HCT116 (cell line): ENCODE measurements at regions not wholly inside any gene's neighbourhood (a gene's known extent, or its start where the extent isn't known, plus 50 kb on each side); places are given as distances from the start of the nearest gene placed in this dataset.

Experiments
- CTCF ChIP-seq, 3 experiments: fragments of 200-600 bp in 1 of 3; sonication (generic) in 1 of 3; IDR thresholded peaks in 2 of 3; conservative IDR thresholded peaks in 1 of 3; 2 replicates each; pipeline ENCODE4 v1.5.1; 2012 to 2017; ENCODE audit warnings: low read depth in 2 of 3, low read length in 2 of 3, antibody characterized with exemption in 1 of 3, borderline replicate concordance in 1 of 3, control low read depth in 1 of 3, mild to moderate bottlenecking in 1 of 3, mixed read lengths in 1 of 3, mixed run types in 1 of 3, moderate library complexity in 1 of 3; ENCODE audit not compliant: insufficient read depth in 1 of 3
- EGR1 ChIP-seq: IDR thresholded peaks from 2 replicates; pipeline ENCODE4 v1.6.1; 2012; ENCODE audit warnings: low read depth
- POLR2AphosphoS5 ChIP-seq: IDR thresholded peaks from 2 replicates; pipeline ENCODE4 v1.6.1; 2011; ENCODE audit warnings: mild to moderate bottlenecking, low read depth, low read length, moderate library complexity
- REST ChIP-seq: IDR thresholded peaks from 2 replicates; pipeline ENCODE4 v1.6.1; 2012; ENCODE audit warnings: low read depth
- ZFX ChIP-seq: fragments of 450-650 bp; IDR thresholded peaks from 2 replicates; pipeline ENCODE4 v1.6.1; 2017

GRCh38 chr5:145218982-145219381 lies 616.2 kb downstream of the PRELID2 start:
- TF ChIP-seq CTCF (IDR thresholded peaks at IDR 0.05 in 2 of 3, conservative IDR thresholded peaks at IDR 0.05 in 1 of 3; ENCODE audit: borderline replicate concordance in 1 of 3, insufficient read depth in 1 of 3, low read depth in 2 of 3, low read length in 2 of 3) (no peak), POLR2AphosphoS5 (no peak), ZFX (no peak), EGR1 (no peak), REST (no peak)
